ENCODE measurements at regions not wholly inside any gene's neighbourhood (a gene's known extent, or its start where the extent isn't known, plus 50 kb on each side); places are given as distances from the start of the nearest gene placed in this dataset.

- TF ChIP-seq CTCF (IDR thresholded peaks at IDR 0.05; ENCODE audit: low read depth, low read length, poor library complexity, severe bottlenecking) (no peak), EZH2phosphoT487 (IDR thresholded peaks at IDR 0.05; ENCODE audit: borderline replicate concordance, low read length) (no peak)
These were observed 132.0 kb upstream of the RGPD4 start for GRCh38 chr2:107694667-107695066.
